ENCODE measurements at regions not wholly inside any gene's neighbourhood (a gene's known extent, or its start where the extent isn't known, plus 50 kb on each side); places are given as distances from the start of the nearest gene placed in this dataset.

DNA sequence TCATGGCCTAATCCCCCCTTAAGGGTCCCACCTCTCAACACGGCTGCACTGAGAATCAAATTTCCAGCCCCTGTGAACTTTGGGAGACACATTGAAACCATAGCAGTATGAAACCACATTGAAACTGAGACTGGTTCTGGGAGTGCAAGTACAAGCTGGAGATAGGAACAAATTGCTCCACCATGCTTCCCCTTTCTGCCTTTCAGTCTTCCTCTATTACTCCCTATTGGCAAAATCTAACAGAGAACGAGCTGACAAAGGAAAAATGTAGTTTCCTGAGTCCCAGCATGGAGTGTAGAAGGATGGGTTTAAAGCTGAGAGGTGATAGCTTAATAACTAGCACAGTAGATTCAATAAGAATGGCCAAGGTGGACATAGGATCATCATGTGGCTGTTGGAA is 161.7 kb upstream of the RPL34 start:
- TF ChIP-seq GATA3 (IDR thresholded peaks at IDR 0.05; ENCODE audit: low read depth, low read length) (no peak), GATA2 (IDR thresholded peaks at IDR 0.05; ENCODE audit: low read depth, low read length) (no peak)

DNA sequence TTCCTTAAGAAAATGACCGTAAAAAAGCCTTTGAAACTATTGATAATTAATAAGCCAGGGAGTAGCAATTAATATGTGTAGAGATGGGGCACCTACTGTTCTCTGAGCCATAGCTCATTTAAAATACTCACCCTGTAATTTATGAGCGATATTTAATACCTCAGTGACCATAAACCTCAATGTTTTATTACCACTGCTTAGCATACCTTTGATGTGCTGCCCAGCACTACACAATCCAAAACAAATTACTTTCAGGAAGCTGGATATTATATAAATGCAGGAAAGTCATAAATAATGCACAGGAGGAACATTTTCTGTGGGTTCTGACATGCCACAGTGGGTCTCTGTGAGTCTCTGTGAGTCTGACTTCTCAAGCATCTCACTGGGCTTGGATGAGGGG is 166.1 kb upstream of the RPL34 start:
- TF ChIP-seq GATA3 (IDR thresholded peaks at IDR 0.05; ENCODE audit: low read depth, low read length) (no peak), GATA2 (IDR thresholded peaks at IDR 0.05; ENCODE audit: low read depth, low read length) (no peak)

DNA sequence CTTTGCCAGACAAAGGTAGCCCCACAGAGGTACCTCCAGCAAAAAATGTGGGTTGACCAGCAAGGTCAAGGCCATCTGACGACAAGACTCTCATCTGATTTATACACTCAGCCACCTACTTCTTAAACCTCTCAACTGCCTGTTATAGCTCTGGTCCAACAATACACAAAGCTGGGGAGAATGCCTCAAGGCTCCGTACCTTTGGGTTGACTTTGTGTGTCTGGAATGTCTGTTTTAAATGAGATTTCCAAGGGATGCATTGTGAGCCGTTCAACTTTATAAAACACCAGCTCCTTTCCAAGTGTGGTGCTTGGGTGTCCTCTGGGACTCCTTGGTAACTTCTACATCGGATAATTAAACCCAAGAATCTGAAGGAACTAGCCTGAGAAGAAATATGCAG is 167.0 kb upstream of the RPL34 start:
- TF ChIP-seq GATA3 (IDR thresholded peaks at IDR 0.05; ENCODE audit: low read depth, low read length) = no peak

DNA sequence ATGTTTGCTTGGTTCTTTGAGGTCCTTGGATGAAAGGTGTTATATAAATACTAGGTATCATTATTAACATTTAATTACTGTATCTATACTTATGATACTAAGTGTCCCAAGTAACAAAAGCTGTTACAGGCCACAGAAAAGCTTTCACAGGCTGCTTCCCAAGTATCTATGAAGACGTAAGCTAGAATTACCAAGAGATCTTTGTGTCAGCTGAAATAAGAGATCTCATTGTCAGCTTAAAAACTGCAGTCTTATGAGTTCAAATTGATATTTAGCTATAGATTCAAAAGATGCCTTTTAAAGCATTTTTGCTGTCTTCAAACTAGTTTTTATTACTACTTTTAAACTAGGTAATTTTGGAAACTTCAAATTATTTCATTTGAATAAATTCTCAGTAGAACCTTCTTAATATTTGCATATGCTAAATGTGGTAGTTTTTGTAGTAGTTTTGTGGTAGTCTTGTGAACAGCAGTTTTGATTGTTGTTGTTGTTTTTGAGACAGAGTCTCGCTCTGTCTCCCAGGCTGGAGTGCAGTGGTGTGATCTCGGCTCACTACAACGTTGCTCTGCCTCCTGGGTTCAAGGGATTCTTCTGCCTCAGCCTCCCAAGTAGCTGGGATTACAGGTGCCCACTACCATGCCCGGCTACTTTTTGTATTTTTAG is 170.0 kb upstream of the RPL34 start:
- no peak for TF ChIP-seq GATA3 (IDR thresholded peaks at IDR 0.05; ENCODE audit: low read depth, low read length)
- no peak for TF ChIP-seq GATA2 (IDR thresholded peaks at IDR 0.05; ENCODE audit: low read depth, low read length)

DNA sequence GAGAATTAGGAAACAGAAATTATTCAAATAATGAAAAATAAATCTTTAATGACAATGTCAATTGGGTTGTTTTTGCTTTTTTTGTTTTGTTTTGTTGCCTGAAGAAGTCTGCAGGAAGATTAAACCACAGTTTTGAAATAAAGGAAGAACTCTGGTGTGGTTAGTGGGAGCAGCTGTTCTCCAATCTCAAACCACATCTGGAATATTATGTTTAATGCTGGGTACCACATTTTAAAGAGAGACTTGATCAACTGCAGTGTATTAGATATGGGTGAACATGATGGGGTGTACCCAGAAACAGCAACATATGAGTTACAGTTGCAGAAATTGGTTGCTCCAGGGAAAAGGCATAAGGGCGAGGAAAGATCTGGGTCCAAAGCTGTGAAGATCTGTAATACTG is 171.2 kb upstream of the RPL34 start:
- TF ChIP-seq GATA3 (IDR thresholded peaks at IDR 0.05; ENCODE audit: low read depth, low read length) = no peak
- no peak for TF ChIP-seq GATA2 (IDR thresholded peaks at IDR 0.05; ENCODE audit: low read depth, low read length)

DNA sequence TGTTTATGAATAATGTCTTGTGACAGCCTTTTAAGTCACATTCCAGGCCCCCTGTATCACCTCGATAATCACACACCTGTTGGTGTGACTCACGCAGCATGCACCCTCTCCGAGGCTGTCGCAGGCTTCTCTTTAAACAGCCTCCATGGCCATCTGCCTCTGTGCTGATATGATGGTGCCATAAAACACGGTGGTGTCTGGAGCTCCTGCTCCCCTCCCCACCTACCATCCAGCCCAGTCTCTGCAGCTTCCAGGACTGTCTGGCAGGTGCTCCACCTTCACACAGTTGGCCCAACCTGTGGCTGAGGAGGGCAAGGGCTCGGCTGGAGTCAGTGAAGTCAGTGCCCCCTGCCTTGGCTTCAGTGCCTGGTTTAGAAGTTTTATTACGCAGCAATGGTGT is 173.8 kb upstream of the RPL34 start:
- TF ChIP-seq GATA2 (IDR thresholded peaks at IDR 0.05; ENCODE audit: low read depth, low read length) (no peak), GATA3 (IDR thresholded peaks at IDR 0.05; ENCODE audit: low read depth, low read length) (no peak)

DNA sequence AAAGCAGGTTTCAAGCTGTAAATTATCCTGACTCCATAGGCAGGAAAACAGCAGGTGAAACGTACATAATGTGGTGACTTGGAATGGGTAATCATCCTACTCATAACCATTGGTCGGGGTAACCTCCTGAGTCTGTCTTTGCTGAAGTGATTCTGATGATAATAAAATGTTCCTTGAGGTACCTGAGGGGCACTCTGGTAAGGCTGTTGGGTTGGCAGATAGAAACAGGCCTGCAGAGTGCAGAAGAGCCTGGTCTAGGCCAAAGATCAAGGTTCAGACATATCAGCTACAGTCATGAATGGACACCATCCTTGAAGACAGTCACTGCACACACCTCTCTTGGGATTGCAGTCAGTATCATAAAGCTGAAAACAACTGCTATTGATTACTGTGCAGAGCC is 174.7 kb upstream of the RPL34 start:
- TF ChIP-seq GATA3 (IDR thresholded peaks at IDR 0.05; ENCODE audit: low read depth, low read length) (no peak), GATA2 (IDR thresholded peaks at IDR 0.05; ENCODE audit: low read depth, low read length) (no peak)

DNA sequence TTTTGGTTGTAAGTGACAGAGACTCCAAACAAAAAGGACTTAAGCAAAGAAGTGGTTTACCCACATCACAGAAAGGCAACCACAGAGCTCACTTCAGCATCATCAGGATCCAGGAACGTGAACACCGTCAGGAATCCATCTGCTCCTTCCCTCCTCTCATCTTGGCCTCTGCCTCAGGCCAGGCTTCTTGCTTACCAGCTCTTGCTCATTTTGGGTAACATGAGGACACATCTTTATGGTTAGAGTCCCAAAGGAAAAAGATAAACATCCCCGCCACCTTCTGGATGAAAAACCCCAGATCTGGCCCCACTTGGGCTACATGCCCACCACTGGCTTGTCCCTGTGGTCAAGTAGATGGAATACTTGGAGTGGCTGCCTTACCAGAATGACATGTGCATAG is 176.8 kb upstream of the RPL34 start:
- TF ChIP-seq GATA2 (IDR thresholded peaks at IDR 0.05; ENCODE audit: low read depth, low read length) (no peak), GATA3 (IDR thresholded peaks at IDR 0.05; ENCODE audit: low read depth, low read length) (no peak)

DNA sequence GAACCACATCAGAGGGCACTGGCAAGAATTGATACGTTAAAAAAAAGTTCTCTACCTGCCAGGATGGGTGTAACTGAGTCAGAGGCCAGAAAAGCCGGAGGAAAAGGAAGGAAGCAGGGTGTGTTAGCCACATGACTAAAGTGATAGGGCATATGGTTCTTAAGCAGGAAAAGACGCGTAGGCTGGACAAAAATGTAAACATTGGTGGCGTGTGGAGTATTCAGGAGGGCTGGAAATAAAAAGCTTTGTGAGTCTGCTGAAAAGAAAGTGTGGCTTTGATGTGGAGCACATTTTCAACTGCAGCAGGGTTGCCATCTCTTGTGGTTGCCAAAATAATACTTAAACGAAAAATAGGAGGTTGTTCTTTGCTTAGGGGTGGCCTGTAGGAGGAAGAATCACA is 186.5 kb upstream of the RPL34 start:
- no peak for TF ChIP-seq GATA2 (IDR thresholded peaks at IDR 0.05; ENCODE audit: low read depth, low read length)
- TF ChIP-seq GATA3 (IDR thresholded peaks at IDR 0.05; ENCODE audit: low read depth, low read length) = no peak

DNA sequence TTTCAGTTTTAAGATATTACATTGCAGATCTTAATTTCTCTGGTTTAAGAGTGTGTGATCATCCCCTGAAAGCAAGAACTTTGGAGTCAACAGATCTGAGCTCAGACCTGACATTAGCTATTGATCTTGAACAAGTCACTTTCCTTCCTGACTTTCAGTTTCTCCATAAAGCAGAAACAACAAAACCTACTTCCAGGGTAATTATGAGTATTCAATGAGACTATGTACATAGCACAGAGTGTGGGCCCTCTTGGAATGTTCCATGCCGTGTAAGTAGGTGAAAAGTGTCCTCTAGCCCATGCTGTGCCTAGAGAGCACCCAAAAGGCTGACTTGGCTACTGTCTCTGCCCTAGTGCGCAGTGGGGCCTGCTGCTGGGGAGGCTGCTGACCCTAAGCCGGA is 188.0 kb upstream of the RPL34 start:
- TF ChIP-seq GATA2 (IDR thresholded peaks at IDR 0.05; ENCODE audit: low read depth, low read length) (no peak), GATA3 (IDR thresholded peaks at IDR 0.05; ENCODE audit: low read depth, low read length) (no peak)

DNA sequence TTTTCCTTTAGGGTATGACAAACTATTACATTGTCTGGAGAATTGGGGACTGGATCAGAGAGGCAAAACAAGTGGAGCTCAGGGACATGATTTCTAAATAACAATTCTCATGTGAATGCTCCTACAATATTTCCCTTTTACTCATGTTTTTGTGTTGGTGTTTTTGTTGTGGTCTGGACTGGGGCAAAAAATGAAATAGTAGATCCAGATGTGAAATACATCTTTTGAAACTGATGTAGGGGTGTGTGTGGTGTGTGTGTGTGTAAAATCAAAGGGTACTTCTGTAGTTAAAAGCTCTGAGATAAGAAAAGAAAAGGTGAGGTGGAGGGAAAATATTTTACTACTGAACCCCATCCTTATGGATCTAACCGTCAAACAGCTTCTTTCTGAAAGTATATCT is 188.4 kb upstream of the RPL34 start:
- TF ChIP-seq GATA3 (IDR thresholded peaks at IDR 0.05; ENCODE audit: low read depth, low read length) (no peak), GATA2 (IDR thresholded peaks at IDR 0.05; ENCODE audit: low read depth, low read length) (no peak)

DNA sequence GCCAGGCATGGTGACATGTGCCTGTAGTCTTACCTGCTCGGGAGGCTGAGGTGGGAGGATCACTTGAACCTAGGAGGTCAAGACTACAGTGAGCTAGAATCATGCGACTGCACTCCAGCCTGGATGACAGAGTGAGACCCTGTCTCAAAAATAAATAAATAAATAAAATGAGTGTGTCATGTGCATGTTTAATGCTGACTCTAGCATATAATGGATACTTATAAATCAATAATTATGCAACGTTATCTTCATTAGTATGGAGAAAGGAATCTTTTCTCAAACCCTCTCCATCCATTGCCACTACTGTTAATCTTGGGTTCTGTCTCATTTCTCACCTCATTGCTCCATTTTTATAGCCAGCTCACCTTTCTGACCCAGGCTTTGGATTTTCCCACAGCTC is 189.5 kb upstream of the RPL34 start:
- TF ChIP-seq GATA2 (IDR thresholded peaks at IDR 0.05; ENCODE audit: low read depth, low read length) (no peak), GATA3 (IDR thresholded peaks at IDR 0.05; ENCODE audit: low read depth, low read length) (no peak)

DNA sequence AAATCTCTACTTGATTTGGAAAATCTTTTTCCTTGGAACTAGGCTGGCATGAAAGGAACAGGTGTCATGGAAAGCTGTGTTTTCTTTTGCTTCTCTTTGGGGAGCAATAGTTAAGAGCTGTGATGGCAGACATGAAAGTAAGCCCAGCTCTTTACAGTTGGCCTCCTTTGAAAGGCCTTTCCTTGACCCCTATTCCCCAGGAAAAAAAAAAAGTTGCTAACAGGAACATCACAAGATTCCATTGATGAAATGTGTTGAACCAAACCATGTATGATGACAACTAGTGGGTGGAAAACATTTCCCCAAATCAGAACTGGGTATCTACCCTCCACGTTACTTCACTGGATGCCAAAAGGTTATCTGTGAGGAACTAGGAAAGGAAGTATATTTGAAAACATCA is 190.7 kb upstream of the RPL34 start:
- TF ChIP-seq GATA2 (IDR thresholded peaks at IDR 0.05; ENCODE audit: low read depth, low read length) (no peak), GATA3 (IDR thresholded peaks at IDR 0.05; ENCODE audit: low read depth, low read length) (no peak)

DNA sequence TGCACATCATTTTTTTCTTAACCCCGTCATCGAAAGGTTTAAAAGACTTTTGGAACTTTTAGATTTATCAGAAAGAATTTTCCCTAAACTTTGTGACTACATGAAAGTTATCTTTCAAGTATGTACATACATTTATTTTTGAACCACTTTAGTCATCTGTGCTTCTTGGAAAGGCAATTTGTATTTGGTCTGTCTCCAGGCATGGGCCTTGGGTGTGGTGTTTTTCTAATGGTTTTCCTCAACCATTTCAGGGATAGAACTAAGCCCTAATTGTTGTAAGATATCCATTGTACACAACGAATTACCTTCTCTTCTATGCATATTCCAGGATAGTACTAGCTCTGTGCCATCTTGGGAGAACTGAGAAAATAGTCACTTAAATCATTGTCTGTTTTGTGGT is 191.5 kb upstream of the RPL34 start:
- TF ChIP-seq GATA2 (IDR thresholded peaks at IDR 0.05; ENCODE audit: low read depth, low read length) (no peak), GATA3 (IDR thresholded peaks at IDR 0.05; ENCODE audit: low read depth, low read length) (no peak)

DNA sequence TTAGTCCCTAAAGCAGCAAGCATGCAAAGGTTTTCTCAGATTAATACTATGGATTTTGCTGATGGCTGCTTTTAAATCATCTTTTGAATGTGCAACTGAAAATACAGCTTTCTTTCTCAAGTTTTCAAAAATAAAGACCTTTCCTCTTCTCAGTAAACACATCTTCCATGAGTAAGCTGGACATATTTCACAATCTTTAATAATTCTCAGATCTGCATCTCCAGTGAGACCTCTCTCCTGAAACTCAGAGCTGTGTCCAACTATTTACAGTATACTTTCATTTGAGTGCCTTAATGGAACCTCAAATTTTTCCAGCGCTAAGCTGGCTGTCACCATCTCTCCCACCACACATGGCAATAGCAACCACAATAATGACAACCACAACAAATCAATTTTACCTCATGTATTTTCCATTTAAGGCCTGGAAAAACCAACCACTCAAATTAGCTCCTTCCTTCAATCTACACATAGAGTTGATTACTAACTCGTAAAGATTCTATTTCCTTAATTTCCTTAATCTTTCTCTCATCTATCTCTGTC is 192.4 kb upstream of the RPL34 start:
- TF ChIP-seq GATA2 (IDR thresholded peaks at IDR 0.05; ENCODE audit: low read depth, low read length) (no peak), GATA3 (IDR thresholded peaks at IDR 0.05; ENCODE audit: low read depth, low read length) (no peak)

DNA sequence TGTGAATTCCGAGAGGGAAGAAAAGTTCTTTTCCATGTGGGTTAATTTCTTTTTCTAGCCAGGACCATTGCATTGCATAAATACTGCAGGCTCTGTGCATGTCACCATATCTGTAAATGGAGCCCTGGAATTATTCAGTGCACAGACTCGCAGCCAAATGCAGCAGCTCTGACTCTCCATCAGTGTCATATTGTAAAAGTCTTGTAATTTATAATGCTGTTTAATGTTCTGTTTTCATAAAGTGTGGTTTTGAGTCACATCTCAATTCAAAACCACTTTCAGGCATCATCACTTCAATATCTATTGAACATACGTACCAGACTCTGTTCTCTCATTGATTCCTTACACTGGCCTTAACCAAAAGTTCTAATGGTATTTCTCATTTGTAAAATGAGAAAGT is 193.9 kb upstream of the RPL34 start:
- no peak for TF ChIP-seq GATA2 (IDR thresholded peaks at IDR 0.05; ENCODE audit: low read depth, low read length)
- no peak for TF ChIP-seq GATA3 (IDR thresholded peaks at IDR 0.05; ENCODE audit: low read depth, low read length)

All from SH-SY5Y (cell line).